NB4 (cell line): ENCODE measurements at regions not wholly inside any gene's neighbourhood (a gene's known extent, or its start where the extent isn't known, plus 50 kb on each side); places are given as distances from the start of the nearest gene placed in this dataset.
"Not testable (repeated sequence)": the region's sequence is repeated elsewhere in the genome, so short reads cannot be mapped to it uniquely, and the experiment has no call there.

Experiments
- CTCF ChIP-seq: IDR thresholded peaks from one replicate; pipeline ENCODE4 v1.5.1; 2012; ENCODE audit warnings: low read depth, low read length
- MYC ChIP-seq: IDR thresholded peaks from 2 replicates; pipeline ENCODE4 v1.6.1; 2011; ENCODE audit warnings: low read depth, low read length

DNA sequence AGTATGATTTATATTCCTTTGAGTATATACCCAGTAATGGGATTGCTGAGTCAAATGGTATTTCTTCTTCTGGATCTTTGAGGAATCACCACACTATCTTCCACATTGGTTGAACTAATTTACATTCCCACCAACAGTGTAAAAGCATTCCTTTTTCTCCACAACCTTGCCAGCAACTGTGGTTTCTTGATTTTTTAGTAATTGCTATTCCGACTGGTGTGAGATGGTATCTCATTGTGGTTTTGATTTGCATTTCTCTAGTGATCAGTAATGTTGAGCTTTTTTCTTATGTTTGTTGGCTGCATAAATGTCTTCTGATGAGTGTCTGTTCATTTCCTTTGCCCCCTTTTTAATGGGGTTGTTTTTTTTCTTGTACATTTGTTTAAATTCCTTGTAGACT lies 228.3 kb downstream of the BTBD3 start:
- not testable (repeated sequence) for TF ChIP-seq CTCF, MYC
